Keratinocyte (primary cell): ENCODE measurements at regions not wholly inside any gene's neighbourhood (a gene's known extent, or its start where the extent isn't known, plus 50 kb on each side); places are given as distances from the start of the nearest gene placed in this dataset.

Source experiments
- DNase-seq: peaks from one replicate; pipeline ENCODE4 v3.0.0-alpha.2; 2011; ENCODE audit warnings: low read depth, missing footprints, low spot score
- FAIRE-seq: peaks from 2 replicates; lab custom pipeline; 2011; peaks lifted over from hg19 to GRCh38; lab: Jason Lieb, UNC
- H2AFZ ChIP-seq: 2 replicates; pipeline ENCODE4 v1.6.0; 2012; ENCODE audit warnings: low read length, control low read depth, inconsistent platforms; ENCODE audit not compliant: control insufficient read depth
- H3K27ac ChIP-seq: 2 replicates; pipeline ENCODE4 v1.5.1; 2011; ENCODE audit warnings: low read length; ENCODE audit not compliant: control insufficient read depth, insufficient read depth
- H3K27me3 ChIP-seq: 3 replicates; pipeline ENCODE4 v1.6.0; 2011; ENCODE audit warnings: low read length; ENCODE audit not compliant: control insufficient read depth, insufficient read depth; ENCODE audit errors: extremely low read depth
- H3K36me3 ChIP-seq, 2 experiments: 2 replicates in 1 of 2; 3 replicates in 1 of 2; pipeline ENCODE4 v1.5.1; 2011; ENCODE audit warnings: low read length in 2 of 2, mild to moderate bottlenecking in 1 of 2; ENCODE audit not compliant: control insufficient read depth in 2 of 2, insufficient read depth in 2 of 2; ENCODE audit errors: extremely low read depth in 1 of 2
- H3K4me1 ChIP-seq: 3 replicates; pipeline ENCODE4 v1.5.1; 2011; ENCODE audit warnings: low read length; ENCODE audit not compliant: control insufficient read depth, insufficient read depth; ENCODE audit errors: extremely low read depth
- H3K4me2 ChIP-seq: 3 replicates; pipeline ENCODE4 v1.6.0; 2011; ENCODE audit warnings: low read depth, low read length; ENCODE audit not compliant: control insufficient read depth, insufficient read depth; ENCODE audit errors: extremely low read depth
- H3K4me3 ChIP-seq, 3 experiments: fragments of 200-600 bp in 1 of 3; sonication (generic) in 1 of 3; 2 replicates in 2 of 3; 3 replicates in 1 of 3; pipeline ENCODE4 v1.5.1; 2011 to 2016; ENCODE audit warnings: low read length in 3 of 3, mild to moderate bottlenecking in 3 of 3, control low read depth in 2 of 3, inconsistent platforms in 1 of 3, low read depth in 1 of 3, mixed read lengths in 1 of 3, mixed run types in 1 of 3, moderate library complexity in 1 of 3; ENCODE audit not compliant: control insufficient read depth in 2 of 3, insufficient read depth in 2 of 3; ENCODE audit errors: extremely low read depth in 1 of 3
- H3K79me2 ChIP-seq: 2 replicates; pipeline ENCODE4 v1.6.0; 2012; ENCODE audit warnings: low read length; ENCODE audit not compliant: control insufficient read depth, insufficient read depth
- H3K9ac ChIP-seq: 3 replicates; pipeline ENCODE4 v1.6.0; 2011; ENCODE audit warnings: low read length; ENCODE audit not compliant: control insufficient read depth, insufficient read depth; ENCODE audit errors: extremely low read depth
- H3K9me1 ChIP-seq: 3 replicates; pipeline ENCODE4 v1.6.0; 2011; ENCODE audit warnings: low read length; ENCODE audit not compliant: control insufficient read depth, insufficient read depth; ENCODE audit errors: extremely low read depth
- H3K9me3 ChIP-seq: 2 replicates; pipeline ENCODE4 v1.5.1; 2012; ENCODE audit warnings: low read depth, low read length; ENCODE audit not compliant: control insufficient read depth
- H4K20me1 ChIP-seq: 3 replicates; pipeline ENCODE4 v1.6.0; 2011; ENCODE audit warnings: low read length; ENCODE audit not compliant: control insufficient read depth, insufficient read depth; ENCODE audit errors: extremely low read depth
- EZH2 ChIP-seq: IDR thresholded peaks from one replicate; pipeline ENCODE4 v1.6.1; 2012; ENCODE audit warnings: inconsistent platforms, mild to moderate bottlenecking, low read length, moderate library complexity
- dilution Hi-C: fragments of 300-500 bp; cut with MboI; formaldehyde crosslinking; loops from one replicate; pipeline ENCODE4 v1.7.0; 2020; ENCODE audit warnings: low sequenced_read_pairs; ENCODE audit not compliant: extremely low pct_ligation_motif_present
- TF ChIP-seq, protein P1 (sequence below), 3 experiments: IDR thresholded peaks in 1 of 3; conservative IDR thresholded peaks in 1 of 3; optimal IDR thresholded peaks in 1 of 3; 2 replicates in 2 of 3; 3 replicates in 1 of 3; pipeline versions ENCODE3 to v1.5.1; 2011; ENCODE audit warnings: low read length in 3 of 3, mild to moderate bottlenecking in 3 of 3, moderate library complexity in 2 of 3, control low read depth in 1 of 3, inconsistent platforms in 1 of 3; ENCODE audit not compliant: insufficient read depth in 2 of 3; ENCODE audit errors: extremely low read depth in 1 of 3

DNA sequence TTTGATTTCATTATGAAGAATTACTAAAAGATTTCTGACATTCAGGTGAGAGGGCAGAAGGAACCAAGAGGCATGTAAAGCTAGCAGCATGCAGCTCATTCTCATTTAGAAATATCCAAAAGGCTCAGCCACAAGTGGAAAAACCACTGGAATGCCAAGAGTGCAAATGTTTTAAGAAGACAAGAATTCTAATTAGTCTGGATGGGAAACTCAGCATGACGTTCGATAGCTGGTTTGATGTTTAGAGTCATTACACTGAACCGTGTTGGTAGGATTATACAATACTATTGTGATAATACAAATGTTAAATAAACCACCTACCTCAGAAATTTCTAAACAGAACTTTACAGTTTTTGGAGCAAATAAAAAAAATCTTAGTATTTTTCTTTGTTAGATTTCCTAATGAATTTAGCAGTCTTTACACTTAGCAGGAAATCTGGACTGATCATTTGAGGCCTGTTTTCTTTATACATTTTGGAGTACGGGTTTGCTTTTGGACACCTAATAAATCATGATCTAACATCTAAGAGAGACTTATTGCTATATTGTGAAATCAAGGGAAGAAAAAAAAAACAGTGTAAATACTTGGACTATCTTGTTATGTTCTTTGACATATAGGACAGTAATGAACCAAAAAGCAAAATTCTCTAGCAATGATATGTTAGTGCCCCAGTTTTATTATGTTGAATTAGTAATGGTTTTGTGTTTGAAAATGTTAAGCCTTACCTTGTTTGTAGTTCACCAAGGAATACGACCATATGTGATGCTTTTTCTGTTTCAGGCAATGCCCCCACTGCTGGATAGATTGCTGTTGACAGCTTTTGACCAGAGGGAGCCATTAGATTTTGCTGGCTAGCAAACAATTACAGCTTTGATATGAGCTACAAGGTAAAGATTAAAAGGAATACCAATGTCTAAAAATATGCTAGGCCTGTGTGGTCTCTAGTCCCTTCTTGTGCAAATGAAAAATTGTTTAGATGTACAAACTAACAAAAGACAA is 354.1 kb upstream of the SEMA3A start:
- TF ChIP-seq EZH2: no peak
- TF ChIP-seq, protein P1, sequence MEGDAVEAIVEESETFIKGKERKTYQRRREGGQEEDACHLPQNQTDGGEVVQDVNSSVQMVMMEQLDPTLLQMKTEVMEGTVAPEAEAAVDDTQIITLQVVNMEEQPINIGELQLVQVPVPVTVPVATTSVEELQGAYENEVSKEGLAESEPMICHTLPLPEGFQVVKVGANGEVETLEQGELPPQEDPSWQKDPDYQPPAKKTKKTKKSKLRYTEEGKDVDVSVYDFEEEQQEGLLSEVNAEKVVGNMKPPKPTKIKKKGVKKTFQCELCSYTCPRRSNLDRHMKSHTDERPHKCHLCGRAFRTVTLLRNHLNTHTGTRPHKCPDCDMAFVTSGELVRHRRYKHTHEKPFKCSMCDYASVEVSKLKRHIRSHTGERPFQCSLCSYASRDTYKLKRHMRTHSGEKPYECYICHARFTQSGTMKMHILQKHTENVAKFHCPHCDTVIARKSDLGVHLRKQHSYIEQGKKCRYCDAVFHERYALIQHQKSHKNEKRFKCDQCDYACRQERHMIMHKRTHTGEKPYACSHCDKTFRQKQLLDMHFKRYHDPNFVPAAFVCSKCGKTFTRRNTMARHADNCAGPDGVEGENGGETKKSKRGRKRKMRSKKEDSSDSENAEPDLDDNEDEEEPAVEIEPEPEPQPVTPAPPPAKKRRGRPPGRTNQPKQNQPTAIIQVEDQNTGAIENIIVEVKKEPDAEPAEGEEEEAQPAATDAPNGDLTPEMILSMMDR (optimal IDR thresholded peaks at IDR 0.05 in 1 of 3, IDR thresholded peaks at IDR 0.05 in 1 of 3, conservative IDR thresholded peaks at IDR 0.05 in 1 of 3; ENCODE audit: extremely low read depth in 1 of 3, insufficient read depth in 2 of 3, low read length in 3 of 3): no peak
- FAIRE-seq (no peak), DNase-seq (no peak)
- Histone ChIP-seq H3K4me2 (no peak overlapping the region), H3K9ac (no peak overlapping the region), H3K27me3 (no peaks in the 10 kb centered on the region), H3K4me3 (no peak overlapping the region), H3K27ac (no peak overlapping the region), H3K79me2 (no peaks in the 10 kb centered on the region), H3K4me1 (no peaks in the 10 kb centered on the region), H3K9me3 (no peaks in the 10 kb centered on the region), H3K36me3 (no peaks in the 10 kb centered on the region), H2AFZ (no peak overlapping the region), H3K9me1 (no peaks in the 10 kb centered on the region), H4K20me1 (no peaks in the 10 kb centered on the region)
- dilution Hi-C loops: no loop called here

GRCh38 chr7:84547331-84547730 is 352.7 kb upstream of the SEMA3A start:
- no peak for DNase-seq
- Histone ChIP-seq H3K4me3 (no peak overlapping the region), H3K36me3 (no peaks in the 10 kb centered on the region), H2AFZ (no peak overlapping the region), H3K9ac (no peak overlapping the region), H3K4me2 (no peak overlapping the region), H3K79me2 (no peaks in the 10 kb centered on the region), H3K4me1 (no peaks in the 10 kb centered on the region), H4K20me1 (no peaks in the 10 kb centered on the region), H3K9me1 (no peaks in the 10 kb centered on the region), H3K27ac (no peak overlapping the region), H3K27me3 (no peaks in the 10 kb centered on the region), H3K9me3 (no peaks in the 10 kb centered on the region)
- FAIRE-seq: no peak
- dilution Hi-C loops: no loop called here
- TF ChIP-seq EZH2: no peak
- TF ChIP-seq, protein P1 (optimal IDR thresholded peaks at IDR 0.05 in 1 of 3, IDR thresholded peaks at IDR 0.05 in 1 of 3, conservative IDR thresholded peaks at IDR 0.05 in 1 of 3; ENCODE audit: extremely low read depth in 1 of 3, insufficient read depth in 2 of 3, low read length in 3 of 3): no peak
